HG02870 (cell line): ENCODE measurements at regions not wholly inside any gene's neighbourhood (a gene's known extent, or its start where the extent isn't known, plus 50 kb on each side); places are given as distances from the start of the nearest gene placed in this dataset.
"Not testable (repeated sequence)": the region's sequence is repeated elsewhere in the genome, so short reads cannot be mapped to it uniquely, and the experiment has no call there.

Experiments
- ATAC-seq: cut with Tn5 transposase; IDR thresholded peaks from one replicate; pipeline ENCODE4 v1.9.1; 2021; ENCODE audit warnings: mild to moderate bottlenecking, moderate library complexity; ENCODE audit not compliant: unreplicated experiment

DNA sequence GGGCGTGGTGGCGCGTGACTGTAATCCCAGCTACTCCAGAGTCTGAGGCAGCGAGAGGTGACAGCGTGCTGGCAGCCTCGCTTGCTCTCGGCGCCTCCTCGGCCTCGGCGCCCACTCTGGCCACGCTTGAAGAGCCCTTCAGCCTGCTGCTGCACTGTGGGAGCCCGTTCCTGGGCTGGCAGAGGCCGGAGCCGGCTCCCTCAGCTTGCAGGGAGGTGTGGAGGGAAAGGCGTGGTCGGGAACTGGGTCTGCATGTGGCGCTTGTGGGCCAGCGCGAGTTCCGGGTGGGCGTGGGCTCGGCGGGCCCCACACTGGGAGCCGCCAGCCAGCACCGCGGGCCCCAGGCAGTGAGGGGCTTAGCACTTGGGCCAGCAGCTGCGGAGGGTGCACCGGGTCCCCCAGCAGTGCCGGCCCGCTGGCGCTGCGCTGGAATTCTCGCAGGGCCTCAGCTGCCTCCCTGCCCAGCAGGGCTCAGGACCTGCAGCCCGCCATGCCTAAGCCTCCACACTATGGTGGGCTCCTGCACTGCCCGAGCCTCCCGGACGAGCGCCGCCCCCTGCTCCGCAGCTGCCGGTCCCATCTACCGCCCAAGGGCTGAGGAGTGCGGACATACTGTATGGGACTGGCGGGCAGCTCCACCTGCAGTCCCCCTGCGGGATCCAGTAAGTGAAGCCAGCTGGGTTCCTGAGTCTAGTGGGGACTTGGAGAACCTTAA lies 1093.3 kb upstream of the CDH8 start:
- ATAC-seq, result no peak

DNA sequence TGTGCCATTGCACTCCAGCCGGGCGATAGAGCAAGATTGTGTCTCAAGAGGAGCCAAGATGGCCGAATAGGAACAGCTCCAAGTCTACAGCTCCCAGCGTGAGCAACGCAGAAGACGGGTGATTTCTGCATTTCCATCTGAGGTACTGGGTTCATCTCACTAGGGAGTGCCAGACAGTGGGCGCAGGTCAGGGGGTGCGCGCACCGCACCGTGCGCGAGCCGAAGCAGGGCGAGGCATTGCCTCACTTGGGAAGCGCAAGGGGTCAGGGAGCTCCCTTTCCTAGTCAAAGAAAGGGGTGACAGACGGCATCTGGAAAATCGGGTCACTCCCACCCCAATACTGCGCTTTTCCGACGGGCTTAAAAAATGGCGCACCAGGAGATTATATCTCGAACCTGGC lies 1083.7 kb upstream of the CDH8 start:
- ATAC-seq, result not testable (repeated sequence)

DNA sequence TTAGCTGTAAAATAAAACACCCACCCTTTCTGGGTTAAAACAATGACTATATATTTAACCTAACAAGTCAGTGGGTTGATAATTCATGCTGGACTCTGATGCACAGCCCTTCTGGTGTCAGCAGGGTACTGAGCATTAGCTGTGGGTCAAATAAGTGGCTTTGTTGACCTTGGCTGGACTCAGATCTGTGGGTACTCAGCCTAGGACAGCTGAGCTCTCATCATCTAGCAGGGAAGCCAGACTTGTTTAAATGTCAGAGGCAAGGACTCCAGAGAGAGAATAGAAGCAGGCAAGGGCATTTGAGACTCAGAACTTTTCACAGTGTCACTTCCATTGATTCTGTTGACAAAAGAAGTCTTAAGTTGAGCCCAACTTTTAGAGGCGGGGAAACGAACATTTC lies 1063.8 kb upstream of the CDH8 start:
- ATAC-seq, result no peak

DNA sequence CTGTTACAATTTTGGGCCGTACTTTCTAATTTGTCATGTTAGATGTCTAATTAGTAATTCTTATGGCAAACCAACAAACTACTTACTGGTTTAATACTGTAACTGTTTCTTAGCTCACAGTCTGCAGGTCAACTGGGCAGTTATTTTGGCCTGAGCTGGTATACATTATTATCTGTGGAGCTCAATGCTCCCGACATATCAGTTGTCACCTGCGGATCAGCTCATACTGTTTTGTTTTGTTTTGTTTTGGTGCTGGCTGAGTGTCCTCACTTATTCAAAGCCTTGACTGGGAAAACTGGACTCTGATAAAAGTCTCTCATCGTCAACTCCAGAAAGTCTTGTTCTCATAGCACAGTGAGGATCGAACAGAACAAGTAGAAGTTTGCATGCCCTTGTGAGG lies 1060.6 kb upstream of the CDH8 start:
- no peak for ATAC-seq

DNA sequence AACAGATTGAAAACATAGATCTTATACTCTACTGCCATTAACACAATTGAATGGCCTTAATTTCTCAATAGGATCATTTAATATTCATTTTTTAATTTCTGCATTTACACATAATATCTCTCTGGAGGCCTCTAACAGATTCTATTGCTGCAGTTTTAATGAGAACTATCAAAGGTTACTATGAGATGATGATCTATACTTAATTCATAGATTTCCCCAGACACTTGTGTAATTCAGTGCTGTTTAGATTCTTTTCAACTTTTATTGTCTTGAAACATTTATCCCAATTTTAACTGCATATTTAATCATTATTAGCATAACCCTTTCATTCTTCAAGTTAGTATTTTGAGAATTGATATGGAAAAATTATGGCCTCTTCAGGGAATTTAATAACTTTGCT lies 1056.5 kb upstream of the CDH8 start:
- no peak for ATAC-seq

DNA sequence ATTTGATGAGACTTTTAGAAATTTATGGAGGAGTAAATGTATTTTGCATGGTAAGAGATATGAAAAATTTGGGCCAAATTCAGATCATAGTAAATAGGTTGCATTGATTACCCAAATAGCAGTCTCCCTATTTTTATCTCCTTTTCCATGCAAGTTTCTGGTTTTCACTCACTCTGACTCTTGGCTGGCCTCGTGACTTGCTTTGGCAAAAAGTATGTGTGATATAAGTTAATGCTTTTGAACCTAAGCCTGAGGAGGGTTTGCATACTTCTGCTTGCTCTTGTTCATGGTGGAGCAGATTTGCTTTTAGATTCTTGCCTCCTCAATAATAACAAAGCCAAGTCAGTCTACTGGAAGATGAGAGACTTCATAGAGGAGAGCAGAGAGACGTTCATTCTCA lies 1045.9 kb upstream of the CDH8 start:
- no peak for ATAC-seq

DNA sequence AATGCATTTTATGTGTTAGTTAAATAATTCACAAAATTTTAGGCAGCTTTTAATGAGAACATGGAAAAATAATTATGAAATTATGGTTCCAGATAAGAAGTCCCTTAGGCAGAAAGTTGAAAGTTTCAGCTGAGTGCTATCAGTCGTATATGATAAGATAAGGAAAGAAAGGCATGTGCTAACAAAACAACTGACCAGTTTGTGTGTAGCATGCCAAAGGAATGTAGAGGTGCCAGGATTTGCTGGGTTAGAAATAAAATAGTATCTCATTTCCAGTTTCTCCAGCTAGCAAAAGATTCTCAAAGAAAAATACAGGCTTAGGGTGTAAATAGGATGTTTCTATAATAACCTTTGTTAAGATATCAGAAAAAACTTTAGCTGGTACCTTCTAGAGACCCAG lies 1044.5 kb upstream of the CDH8 start:
- ATAC-seq, result no peak

DNA sequence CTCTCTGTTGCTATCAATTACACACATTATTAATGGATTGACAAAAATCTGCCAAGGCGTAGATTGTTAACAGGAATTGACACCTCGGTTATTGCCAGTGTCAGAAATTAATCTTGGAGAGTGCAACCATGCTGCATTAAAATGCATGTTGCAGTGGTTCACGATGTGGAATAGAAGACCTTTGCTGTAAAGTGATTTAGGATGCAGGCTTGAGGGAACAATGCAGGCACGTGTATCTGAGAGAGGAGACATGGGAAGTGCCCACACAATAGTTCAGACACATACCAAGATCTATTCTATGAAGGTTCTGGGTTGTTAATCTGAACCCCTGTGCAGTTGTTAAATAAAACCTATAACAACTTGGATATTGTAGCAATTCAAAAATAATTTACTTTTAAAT lies 1032.8 kb upstream of the CDH8 start:
- no peak for ATAC-seq

DNA sequence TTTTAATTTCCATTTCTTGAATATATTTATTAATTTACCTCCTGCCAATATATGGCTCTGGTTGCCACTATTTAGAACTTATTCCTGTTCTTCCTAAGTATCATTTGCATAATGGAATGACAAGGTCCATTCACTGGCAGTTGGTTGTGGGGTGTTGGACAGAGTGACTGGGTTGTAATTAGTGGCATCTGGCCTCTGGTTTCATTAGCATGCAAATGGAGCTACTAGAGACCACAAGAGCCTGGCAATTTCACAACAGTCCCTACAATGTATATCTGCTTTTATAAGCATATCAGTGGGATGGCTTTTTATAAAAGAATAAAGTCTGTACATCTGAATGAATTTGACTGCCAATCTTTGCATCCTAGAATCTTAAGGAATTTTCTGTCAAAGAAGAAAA lies 1030.9 kb upstream of the CDH8 start:
- no peak for ATAC-seq

DNA sequence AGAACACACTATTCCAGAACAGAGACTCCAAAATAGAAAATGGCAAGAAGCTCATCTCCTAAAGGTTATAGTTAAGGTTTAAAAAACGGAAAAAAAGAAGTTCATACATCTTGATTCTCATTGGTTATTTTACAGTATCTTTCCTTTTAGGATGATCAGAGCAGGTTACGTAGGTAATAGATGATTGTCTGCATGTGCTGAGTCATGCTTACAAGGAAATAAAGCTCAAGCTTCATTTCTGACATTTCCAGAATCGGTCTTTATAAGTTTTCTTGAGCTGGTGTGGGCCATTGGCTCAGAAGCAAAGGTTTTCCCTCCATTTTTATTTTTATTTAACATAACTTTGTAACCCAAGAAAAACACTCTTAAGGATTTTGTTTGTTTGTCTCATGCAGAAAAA lies 1030.3 kb upstream of the CDH8 start:
- no peak for ATAC-seq

DNA sequence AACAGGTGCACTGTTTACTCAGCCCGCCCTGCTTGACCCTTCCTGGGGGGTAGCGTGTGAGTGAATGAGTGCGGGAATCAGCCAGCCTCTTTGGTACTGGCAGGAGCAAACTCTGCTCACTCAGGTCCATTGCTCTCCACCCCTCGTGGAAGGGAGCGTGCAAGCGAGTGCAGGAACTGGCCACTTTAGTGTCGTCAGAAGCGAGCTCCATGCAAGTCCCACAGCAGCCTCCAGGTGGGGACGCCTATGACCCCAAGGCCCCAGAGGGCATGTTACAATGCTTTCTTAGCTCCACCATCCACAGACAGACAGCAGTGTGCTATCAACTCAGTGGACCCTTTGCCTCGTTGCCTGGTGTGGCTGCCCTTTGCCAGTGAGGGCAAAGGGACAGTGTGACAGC lies 1025.1 kb upstream of the CDH8 start:
- no peak for ATAC-seq

DNA sequence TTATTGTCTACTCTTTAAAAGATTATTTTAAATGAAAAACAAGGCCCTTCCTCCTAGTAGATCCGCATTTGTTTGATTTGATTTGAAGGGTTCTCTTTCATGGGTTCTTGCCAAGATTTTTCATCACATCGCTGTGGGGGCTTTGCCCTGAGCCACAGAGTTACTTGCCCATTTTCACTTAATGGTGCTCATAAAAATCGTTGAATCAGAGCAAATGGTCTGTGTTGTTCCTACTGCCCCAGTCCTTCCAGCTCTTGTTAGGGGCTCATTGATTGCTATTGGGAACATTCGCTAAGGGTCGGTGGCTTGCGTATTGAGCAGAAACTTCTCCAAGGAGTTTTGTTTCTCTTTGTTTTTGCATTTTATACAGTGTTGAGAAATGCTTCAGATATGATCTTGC lies 1023.4 kb upstream of the CDH8 start:
- ATAC-seq, result no peak

DNA sequence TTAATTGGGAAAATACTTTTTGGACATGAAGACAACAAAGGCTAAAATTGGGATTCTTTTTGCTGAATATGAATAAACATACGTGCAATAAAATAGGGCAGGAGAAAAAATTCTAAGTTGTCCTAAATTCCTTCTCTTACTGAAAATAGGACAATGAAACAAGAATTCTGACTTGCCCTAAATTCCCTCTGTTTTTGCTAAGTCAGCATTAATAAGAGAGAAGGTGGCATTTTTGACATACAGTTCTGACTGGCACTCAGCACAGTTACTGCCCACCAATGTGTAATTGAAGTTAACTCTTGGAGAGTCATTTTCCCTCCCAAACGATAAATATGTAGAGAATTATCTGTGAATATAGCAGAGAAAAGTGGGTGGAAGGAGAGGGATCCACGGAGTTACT lies 1021.1 kb upstream of the CDH8 start:
- ATAC-seq, result no peak

DNA sequence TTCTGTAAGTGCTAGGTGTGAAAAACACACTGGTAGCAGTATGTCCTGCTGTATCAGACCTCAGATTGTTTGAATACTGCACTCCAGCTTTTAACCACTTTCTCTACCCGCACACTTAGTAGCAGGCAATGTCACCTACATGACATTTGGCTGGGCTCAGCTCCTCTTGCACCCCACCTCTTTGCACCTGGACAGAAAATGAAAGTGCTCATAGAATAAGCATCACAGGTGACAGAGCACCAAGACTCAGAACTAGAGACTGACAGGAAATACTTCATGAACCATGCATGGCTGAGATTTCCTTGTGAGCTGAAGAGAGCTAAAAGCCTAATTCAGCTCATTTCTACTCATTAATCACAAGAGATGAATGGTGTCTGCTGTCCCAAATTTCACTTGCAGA lies 1014.2 kb upstream of the CDH8 start:
- ATAC-seq, result no peak

DNA sequence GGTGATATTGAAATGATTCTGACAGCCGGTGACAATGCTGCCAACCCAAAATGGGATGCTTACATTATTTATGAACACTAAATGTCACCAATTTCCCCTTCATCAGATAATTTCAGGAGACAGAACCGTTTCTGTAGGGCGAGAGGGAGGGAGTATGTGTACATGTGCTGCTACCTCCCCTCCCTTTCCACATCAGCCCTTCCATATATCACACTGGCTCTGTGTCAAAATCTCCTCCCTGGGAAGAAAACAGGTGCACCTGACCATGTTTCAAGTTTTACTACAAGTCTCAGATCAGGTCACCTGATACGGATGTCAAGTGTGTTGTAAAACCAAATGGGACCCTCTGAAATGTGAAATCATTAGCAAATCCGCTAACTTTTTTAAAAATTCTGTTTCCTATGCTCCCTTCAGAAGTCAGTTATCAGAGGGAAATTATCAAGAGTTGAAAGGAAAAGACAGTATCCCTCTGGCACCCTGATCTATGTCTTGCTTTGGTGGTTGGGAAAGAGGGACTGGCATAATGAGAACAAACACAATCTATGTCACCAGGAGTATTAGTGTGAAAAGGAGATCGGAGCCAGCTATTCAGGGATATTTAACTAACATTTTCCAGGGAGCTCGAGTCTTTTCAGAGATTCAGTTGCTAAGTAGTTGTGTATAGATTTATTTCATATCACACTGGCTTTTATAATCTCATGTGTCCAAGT lies 1002.3 kb upstream of the CDH8 start:
- ATAC-seq, result no peak

DNA sequence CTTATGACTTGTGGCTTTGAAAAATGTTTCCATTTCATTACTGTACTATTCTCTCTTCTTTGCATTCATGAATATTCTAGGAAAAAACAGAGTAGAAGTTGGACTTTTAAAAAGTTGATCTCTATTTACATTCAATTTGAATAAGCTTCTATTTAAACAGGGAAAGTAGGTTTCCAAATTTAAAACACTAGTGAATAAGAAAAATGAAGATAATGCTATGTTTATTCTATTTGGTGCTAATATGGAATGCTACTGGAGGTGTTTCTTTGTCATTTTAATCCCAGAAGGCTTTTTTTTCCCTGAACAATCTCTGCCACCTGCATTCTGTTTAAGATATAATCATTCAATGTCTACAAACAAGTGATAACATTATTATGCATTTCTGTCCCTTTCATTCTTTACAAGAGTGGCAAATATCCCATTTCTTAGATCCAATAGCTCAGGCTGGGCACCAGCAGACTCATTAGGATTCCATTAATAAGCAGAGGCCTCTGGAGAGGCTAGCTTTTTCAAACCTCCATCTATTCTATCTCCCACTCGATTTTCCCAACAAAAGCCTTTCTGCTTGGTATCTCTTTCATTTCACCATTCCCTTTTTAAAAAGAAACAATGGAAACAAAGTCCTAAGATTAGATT lies 1001.6 kb upstream of the CDH8 start:
- no peak for ATAC-seq

DNA sequence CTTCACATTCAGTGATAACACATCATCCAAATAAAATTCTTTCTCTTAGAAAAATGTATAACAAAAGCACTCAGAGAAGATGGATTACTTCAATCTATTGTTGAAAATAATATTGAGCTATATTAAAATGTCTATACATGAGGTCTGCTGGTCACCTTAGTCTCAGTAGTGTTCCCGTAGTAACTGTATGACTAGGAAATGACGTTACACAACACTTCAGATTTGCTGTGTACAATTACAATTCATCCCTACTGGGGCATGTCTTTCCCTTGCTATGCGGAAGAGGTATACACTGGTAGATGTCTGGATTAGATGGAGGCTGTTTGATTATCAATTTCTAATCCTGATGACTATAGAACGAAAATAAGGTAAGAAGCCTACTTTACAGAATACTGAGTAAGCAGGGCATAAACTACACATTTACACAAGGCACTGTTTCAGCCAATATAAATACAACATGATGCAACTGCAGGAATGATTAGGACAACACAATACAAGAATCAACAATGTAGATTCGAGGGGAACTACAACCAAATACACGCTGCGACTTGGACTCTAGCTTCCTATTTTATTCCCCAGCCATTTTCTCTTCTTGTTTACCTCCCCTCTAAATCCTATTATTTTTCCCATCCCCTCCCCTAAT lies 982.5 kb upstream of the CDH8 start:
- ATAC-seq, result no peak

DNA sequence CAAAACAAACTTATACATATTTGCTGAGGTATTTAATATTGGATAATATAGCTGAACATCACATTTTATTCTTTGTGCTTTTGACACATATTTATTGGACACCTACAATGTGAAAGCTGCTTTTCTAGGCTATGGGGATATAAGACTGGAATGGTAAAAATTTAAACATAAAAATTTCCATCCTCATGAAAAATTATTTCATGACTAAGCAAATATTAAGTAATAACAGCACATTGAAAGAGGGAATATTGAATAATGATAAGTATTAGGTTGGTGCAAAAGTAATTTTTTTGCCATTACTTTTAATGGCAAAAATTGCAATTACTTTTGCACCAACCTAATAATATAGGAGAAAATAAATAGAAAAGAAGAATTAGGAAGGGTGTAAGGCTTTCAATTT lies 972.5 kb upstream of the CDH8 start:
- ATAC-seq, result no peak

DNA sequence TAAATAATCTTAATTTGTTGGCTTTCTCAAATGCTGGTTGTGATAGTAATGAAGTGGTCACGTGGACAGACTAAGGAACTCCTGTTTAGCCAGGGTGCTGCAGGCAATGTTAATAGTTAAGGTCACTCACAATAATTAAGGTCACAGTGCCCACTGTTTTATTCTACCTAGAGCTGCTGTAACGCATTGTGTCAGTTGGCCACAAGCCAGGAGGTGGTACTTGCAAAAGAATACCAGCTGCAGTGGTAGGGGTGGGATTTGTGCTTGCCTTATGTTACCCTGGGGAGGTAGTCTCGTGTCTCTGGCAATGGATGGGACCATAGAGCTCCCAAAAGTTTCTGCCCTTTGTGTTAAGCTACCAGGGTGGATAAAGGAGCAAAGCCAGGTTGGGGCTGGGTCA lies 969.1 kb upstream of the CDH8 start:
- ATAC-seq, result no peak

DNA sequence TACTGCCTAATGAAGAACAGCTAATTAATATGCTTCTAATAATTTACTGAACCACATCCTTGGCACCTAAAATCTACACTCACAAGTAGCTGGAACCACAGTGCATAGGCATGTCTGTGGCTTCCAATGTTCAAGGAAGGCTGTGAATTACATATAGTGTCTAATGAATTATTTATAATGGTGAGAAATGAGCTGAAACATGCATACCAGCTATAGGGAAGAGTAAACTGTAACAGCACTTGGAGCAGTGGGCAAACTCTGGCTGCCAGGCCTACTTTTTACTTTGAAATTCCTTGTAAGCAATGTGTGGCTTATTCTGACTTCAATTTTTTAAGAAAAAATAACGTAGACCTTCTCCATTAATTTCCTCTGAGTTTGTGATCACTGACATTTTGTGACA lies 953.2 kb upstream of the CDH8 start:
- ATAC-seq, result no peak

DNA sequence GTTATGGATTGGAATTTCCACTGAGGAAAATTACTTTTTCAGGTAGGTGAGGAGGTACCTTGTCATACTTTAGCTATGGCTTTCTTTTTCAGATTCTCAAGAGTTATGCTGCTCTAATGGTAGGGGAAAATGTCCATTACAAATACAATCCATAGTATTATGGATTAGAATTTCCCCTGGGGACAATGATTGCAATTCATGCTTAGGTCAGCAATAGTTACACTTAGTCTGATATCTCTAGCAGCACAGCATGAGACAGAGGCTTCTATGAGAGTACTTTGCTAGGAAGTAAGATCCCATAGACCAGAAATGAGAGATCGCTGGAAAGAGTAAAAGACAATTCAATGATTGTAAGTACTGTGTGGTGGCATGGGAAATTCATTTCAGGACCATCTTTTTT lies 949.5 kb upstream of the CDH8 start:
- no peak for ATAC-seq

DNA sequence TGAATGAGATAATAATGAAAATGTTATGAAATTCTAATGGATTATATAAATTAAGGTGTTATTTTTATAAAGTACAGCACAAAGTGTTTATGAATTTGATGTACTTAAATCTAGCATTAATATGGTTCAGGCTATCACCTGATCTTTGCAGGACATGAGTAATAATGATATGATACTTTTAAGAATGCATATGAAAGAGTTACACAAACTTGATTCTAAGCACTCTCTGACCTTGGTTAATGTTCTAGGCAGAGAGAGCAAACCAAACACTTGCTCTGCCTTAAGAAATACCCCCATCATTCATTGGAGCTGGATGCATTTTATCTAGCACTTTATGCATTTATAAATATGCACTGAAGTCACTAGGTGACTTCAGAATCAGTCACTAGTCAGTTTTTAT lies 942.2 kb upstream of the CDH8 start:
- ATAC-seq, result no peak
